GM18520 (cell line): ENCODE measurements at regions not wholly inside any gene's neighbourhood (a gene's known extent, or its start where the extent isn't known, plus 50 kb on each side); places are given as distances from the start of the nearest gene placed in this dataset.
A peak's percentile ranks its signal among the peaks of the same experiment; 100 is the strongest.

Source experiments
- ATAC-seq: cut with Tn5 transposase; IDR thresholded peaks from one replicate; pipeline ENCODE4 v1.9.1; 2021; ENCODE audit not compliant: unreplicated experiment

GRCh38 chr4:189440716-189441115 lies 500.0 kb upstream of the FRG1 start:
- no peak for ATAC-seq

- ATAC-seq: no peak
Observed at GRCh38 chr4:189443341-189443740, 497.3 kb upstream of the FRG1 start.

GRCh38 chr4:189445613-189446012 lies 495.1 kb upstream of the FRG1 start:
- no peak for ATAC-seq

GRCh38 chr4:189463734-189464133 lies 476.9 kb upstream of the FRG1 start:
- no peak for ATAC-seq

- ATAC-seq: no peak
Observed at GRCh38 chr4:189494407-189494806, 446.3 kb upstream of the FRG1 start.

- ATAC-seq: no peak
Observed at GRCh38 chr4:189497516-189497915, 443.2 kb upstream of the FRG1 start.

- ATAC-seq: no peak
Observed at GRCh38 chr4:189497996-189498395, 442.7 kb upstream of the FRG1 start.

- no peak for ATAC-seq
Observed at GRCh38 chr4:189498457-189498856, 442.2 kb upstream of the FRG1 start.

- no peak for ATAC-seq
Observed at GRCh38 chr4:189499696-189500095, 441.0 kb upstream of the FRG1 start.

- ATAC-seq: no peak
Observed at GRCh38 chr4:189500970-189501369, 439.7 kb upstream of the FRG1 start.

- peak; percentile 71 for ATAC-seq
Observed at GRCh38 chr4:189502841-189503435, 437.7 kb upstream of the FRG1 start.

- no peak for ATAC-seq
Observed at GRCh38 chr4:189504220-189504619, 436.5 kb upstream of the FRG1 start.

- ATAC-seq: no peak
Observed at GRCh38 chr4:189505380-189505779, 435.3 kb upstream of the FRG1 start.

- ATAC-seq: no peak
Observed at GRCh38 chr4:189506080-189506479, 434.6 kb upstream of the FRG1 start.

- no peak for ATAC-seq
Observed at GRCh38 chr4:189507060-189507459, 433.6 kb upstream of the FRG1 start.

- ATAC-seq: no peak
Observed at GRCh38 chr4:189510601-189511000, 430.1 kb upstream of the FRG1 start.

- ATAC-seq: no peak
Observed at GRCh38 chr4:189511581-189511980, 429.1 kb upstream of the FRG1 start.

GRCh38 chr4:189513421-189513820 lies 427.3 kb upstream of the FRG1 start:
- no peak for ATAC-seq

GRCh38 chr4:189514209-189514608 lies 426.5 kb upstream of the FRG1 start:
- ATAC-seq: no peak

- no peak for ATAC-seq
Observed at GRCh38 chr4:189516902-189517301, 423.8 kb upstream of the FRG1 start.

GRCh38 chr4:189519186-189519585 lies 421.5 kb upstream of the FRG1 start:
- ATAC-seq: no peak

- ATAC-seq: no peak
Observed at GRCh38 chr4:189525304-189525703, 415.4 kb upstream of the FRG1 start.

- ATAC-seq: no peak
Observed at GRCh38 chr4:189530848-189531247, 409.8 kb upstream of the FRG1 start.

GRCh38 chr4:189533603-189534002 lies 407.1 kb upstream of the FRG1 start:
- no peak for ATAC-seq
